Tibial nerve (tissue), 3 donors: ENCODE measurements at regions not wholly inside any gene's neighbourhood (a gene's known extent, or its start where the extent isn't known, plus 50 kb on each side); places are given as distances from the start of the nearest gene placed in this dataset.

Experiments used
- CTCF ChIP-seq, 5 experiments: fragments of 200-600 bp in 3 of 5; fragments of 450-650 bp in 2 of 5; sonication (generic) in 3 of 5; IDR thresholded peaks; one replicate each; pipeline ENCODE4 v1.5.1; 2016 to 2019; ENCODE audit warnings: antibody characterized with exemption in 5 of 5, mild to moderate bottlenecking in 3 of 5, moderate library complexity in 2 of 5
- POLR2A ChIP-seq, 2 donors: fragments of 450-650 bp; IDR thresholded peaks; one replicate each; pipeline ENCODE4 v1.6.1; 2017; ENCODE audit warnings: antibody characterized with exemption in 2 of 2, mild to moderate bottlenecking in 2 of 2, moderate library complexity in 2 of 2

- TF ChIP-seq CTCF (IDR thresholded peaks at IDR 0.05) (no peak), POLR2A (IDR thresholded peaks at IDR 0.05) (no peak)
Observed at GRCh38 chr14:84152452-84152851, 1377.5 kb upstream of the FLRT2 start.
